ENCODE measurements at regions not wholly inside any gene's neighbourhood (a gene's known extent, or its start where the extent isn't known, plus 50 kb on each side); places are given as distances from the start of the nearest gene placed in this dataset.

DNA sequence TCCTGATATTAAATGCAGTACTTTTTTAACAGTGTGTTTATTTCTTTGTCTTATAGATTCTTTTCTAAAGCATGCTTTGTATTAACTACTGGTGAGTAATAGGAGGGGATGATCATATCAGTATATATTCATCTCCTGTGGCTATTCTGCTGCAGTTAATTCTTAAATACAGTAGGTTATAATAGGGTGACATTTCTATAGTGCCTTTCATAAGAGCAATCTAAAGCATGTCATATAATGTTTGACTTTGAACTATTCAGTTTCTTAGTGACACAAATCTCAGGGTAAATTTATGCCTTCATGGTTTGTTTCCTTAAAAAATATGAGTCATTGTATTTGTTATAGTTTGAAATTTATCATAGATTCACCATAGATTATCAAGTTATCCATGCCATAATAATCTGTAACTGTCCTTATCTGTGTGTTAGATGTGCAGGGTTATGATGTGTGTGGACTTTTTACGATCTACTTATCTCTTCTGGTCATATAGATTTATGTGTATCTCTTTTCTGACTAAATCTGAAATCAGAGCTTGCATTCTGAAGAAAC is 1019.5 kb downstream of the NR2F1-AS1 start:
- H3K4me1 ChIP-seq (ENCODE audit: control insufficient read depth in 1 of 2, insufficient read depth in 2 of 2, low read length in 2 of 2) = no peaks in the 10 kb centered on the region
- H3K36me3 ChIP-seq (ENCODE audit: control insufficient read depth in 1 of 2, insufficient read depth in 2 of 2, low read length in 2 of 2) = no peaks in the 10 kb centered on the region
- no peaks in the 10 kb centered on the region for H3K9me3 ChIP-seq (ENCODE audit: control insufficient read depth in 1 of 2, low read length in 2 of 2)
- H3K27ac ChIP-seq (ENCODE audit: low read length) = no peak overlapping the region
- no peaks in the 10 kb centered on the region for H3K27me3 ChIP-seq (ENCODE audit: low read depth, low read length)
- H3K4me3 ChIP-seq (ENCODE audit: low read depth in 1 of 2, low read length in 2 of 2) = no peak overlapping the region

DNA sequence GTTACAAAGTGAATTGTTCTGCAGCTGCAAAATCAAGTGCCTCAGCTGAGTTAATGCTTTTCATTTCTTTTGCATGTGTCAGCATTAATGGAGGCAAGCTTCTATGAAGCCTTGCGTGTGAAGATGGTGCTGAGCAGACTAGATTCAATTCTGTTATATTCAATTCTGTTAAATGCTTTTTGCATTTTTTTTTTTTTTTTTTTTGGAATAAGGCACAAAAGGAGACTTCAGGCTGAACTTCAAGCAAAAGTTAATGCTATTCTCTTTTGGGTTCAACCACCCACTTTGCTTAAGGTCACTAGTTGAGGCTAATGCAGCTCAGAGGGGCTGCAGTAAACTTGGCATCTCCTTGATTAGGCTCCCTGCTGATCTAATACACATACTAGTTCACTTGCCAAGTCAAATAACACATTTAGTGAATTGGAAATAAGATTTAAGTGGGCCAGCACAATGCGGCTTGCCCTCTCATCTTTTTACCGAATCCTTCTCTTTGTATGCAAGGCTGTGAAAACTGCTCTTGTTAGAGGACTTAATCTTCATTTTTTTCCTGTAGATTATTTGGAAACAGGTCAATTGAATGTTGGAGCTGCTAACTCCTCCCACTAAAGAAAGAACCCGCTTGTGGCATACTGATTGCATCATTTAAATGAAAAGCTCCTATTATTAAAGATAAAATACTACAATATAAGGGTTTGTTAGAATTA is 1020.2 kb downstream of the NR2F1-AS1 start:
- Histone ChIP-seq H3K27ac (ENCODE audit: low read length) (no peak overlapping the region), H3K4me1 (ENCODE audit: control insufficient read depth in 1 of 2, insufficient read depth in 2 of 2, low read length in 2 of 2) (no peaks in the 10 kb centered on the region), H3K27me3 (ENCODE audit: low read depth, low read length) (no peaks in the 10 kb centered on the region), H3K36me3 (ENCODE audit: control insufficient read depth in 1 of 2, insufficient read depth in 2 of 2, low read length in 2 of 2) (no peaks in the 10 kb centered on the region), H3K9me3 (ENCODE audit: control insufficient read depth in 1 of 2, low read length in 2 of 2) (no peaks in the 10 kb centered on the region), H3K4me3 (ENCODE audit: low read depth in 1 of 2, low read length in 2 of 2) (no peak overlapping the region)

DNA sequence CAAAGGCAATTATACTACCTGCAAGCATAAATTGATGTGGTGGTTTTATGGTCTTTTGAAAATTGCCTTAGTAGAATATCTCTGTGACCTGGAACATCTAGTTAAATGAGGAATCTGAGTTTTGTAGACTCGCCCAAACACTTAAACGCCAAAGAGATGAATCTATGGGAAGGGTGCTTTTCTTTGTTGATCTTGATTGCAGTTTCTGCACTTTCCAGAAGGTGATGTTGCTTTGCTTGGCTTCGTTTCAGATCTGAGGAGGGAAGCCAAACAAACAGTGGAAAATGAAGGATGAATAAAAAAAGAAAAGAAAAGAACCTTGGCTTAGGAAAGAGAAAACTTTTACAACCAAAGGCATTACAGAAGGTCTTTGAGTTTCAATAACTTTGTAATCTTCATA is 1021.2 kb downstream of the NR2F1-AS1 start:
- no peaks in the 10 kb centered on the region for H3K4me1 ChIP-seq (ENCODE audit: control insufficient read depth in 1 of 2, insufficient read depth in 2 of 2, low read length in 2 of 2)
- no peak overlapping the region for H3K4me3 ChIP-seq (ENCODE audit: low read depth in 1 of 2, low read length in 2 of 2)

GRCh38 chr5:92559331-92559730 is 1021.7 kb downstream of the NR2F1-AS1 start:
- no peak overlapping the region for H3K4me3 ChIP-seq (ENCODE audit: low read depth in 1 of 2, low read length in 2 of 2)
- H3K27ac ChIP-seq (ENCODE audit: low read length) = no peak overlapping the region
- no peaks in the 10 kb centered on the region for H3K36me3 ChIP-seq (ENCODE audit: control insufficient read depth in 1 of 2, insufficient read depth in 2 of 2, low read length in 2 of 2)
- no peaks in the 10 kb centered on the region for H3K27me3 ChIP-seq (ENCODE audit: low read depth, low read length)
- H3K4me1 ChIP-seq (ENCODE audit: control insufficient read depth in 1 of 2, insufficient read depth in 2 of 2, low read length in 2 of 2) = no peaks in the 10 kb centered on the region
- no peaks in the 10 kb centered on the region for H3K9me3 ChIP-seq (ENCODE audit: control insufficient read depth in 1 of 2, low read length in 2 of 2)

More for the DNA sequence above, 1021.2 kb downstream of the NR2F1-AS1 start:
- H3K36me3 ChIP-seq (ENCODE audit: control insufficient read depth in 1 of 2, insufficient read depth in 2 of 2, low read length in 2 of 2) = no peaks in the 10 kb centered on the region
- H3K9me3 ChIP-seq (ENCODE audit: control insufficient read depth in 1 of 2, low read length in 2 of 2) = no peaks in the 10 kb centered on the region
- no peak overlapping the region for H3K27ac ChIP-seq (ENCODE audit: low read length)
- no peaks in the 10 kb centered on the region for H3K27me3 ChIP-seq (ENCODE audit: low read depth, low read length)

DNA sequence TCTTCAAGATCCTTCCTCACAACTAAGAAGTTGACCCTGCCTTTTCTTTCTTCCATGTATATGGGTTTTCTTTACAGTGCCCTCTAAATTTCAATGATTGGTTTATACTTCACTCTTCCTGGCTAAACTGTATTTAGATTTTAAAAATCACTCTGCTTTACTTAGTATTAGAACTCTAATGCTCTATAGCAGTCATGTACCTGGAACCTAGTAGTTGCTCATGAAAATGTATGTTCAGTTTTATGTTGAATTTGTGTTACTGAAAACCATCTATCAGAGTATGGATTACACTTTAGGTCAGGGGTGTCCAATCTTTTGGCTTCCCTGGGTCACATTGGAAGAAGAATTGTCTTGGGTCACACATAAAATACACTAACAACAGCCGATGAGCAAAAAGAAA is 1024.3 kb downstream of the NR2F1-AS1 start:
- H3K4me3 ChIP-seq (ENCODE audit: low read depth in 1 of 2, low read length in 2 of 2) = no peak overlapping the region
- H3K27ac ChIP-seq (ENCODE audit: low read length) = no peak overlapping the region
- no peaks in the 10 kb centered on the region for H3K9me3 ChIP-seq (ENCODE audit: control insufficient read depth in 1 of 2, low read length in 2 of 2)
- no peaks in the 10 kb centered on the region for H3K36me3 ChIP-seq (ENCODE audit: control insufficient read depth in 1 of 2, insufficient read depth in 2 of 2, low read length in 2 of 2)
- H3K4me1 ChIP-seq (ENCODE audit: control insufficient read depth in 1 of 2, insufficient read depth in 2 of 2, low read length in 2 of 2) = no peaks in the 10 kb centered on the region
- no peaks in the 10 kb centered on the region for H3K27me3 ChIP-seq (ENCODE audit: low read depth, low read length)

GRCh38 chr5:92554447-92555085 is 1026.5 kb downstream of the NR2F1-AS1 start:
- Histone ChIP-seq H3K4me1 (ENCODE audit: control insufficient read depth in 1 of 2, insufficient read depth in 2 of 2, low read length in 2 of 2) (no peaks in the 10 kb centered on the region), H3K36me3 (ENCODE audit: control insufficient read depth in 1 of 2, insufficient read depth in 2 of 2, low read length in 2 of 2) (no peaks in the 10 kb centered on the region), H3K27ac (ENCODE audit: low read length) (no peak overlapping the region), H3K4me3 (ENCODE audit: low read depth in 1 of 2, low read length in 2 of 2) (no peak overlapping the region), H3K9me3 (ENCODE audit: control insufficient read depth in 1 of 2, low read length in 2 of 2) (no peaks in the 10 kb centered on the region), H3K27me3 (ENCODE audit: low read depth, low read length) (no peaks in the 10 kb centered on the region)

- Histone ChIP-seq H3K4me1 (ENCODE audit: control insufficient read depth in 1 of 2, insufficient read depth in 2 of 2, low read length in 2 of 2) (no peaks in the 10 kb centered on the region), H3K4me3 (ENCODE audit: low read depth in 1 of 2, low read length in 2 of 2) (no peak overlapping the region), H3K27me3 (ENCODE audit: low read depth, low read length) (no peaks in the 10 kb centered on the region), H3K27ac (ENCODE audit: low read length) (no peak overlapping the region), H3K9me3 (ENCODE audit: control insufficient read depth in 1 of 2, low read length in 2 of 2) (no peaks in the 10 kb centered on the region), H3K36me3 (ENCODE audit: control insufficient read depth in 1 of 2, insufficient read depth in 2 of 2, low read length in 2 of 2) (no peaks in the 10 kb centered on the region)
Observed at GRCh38 chr5:92553326-92553725, 1027.7 kb downstream of the NR2F1-AS1 start.

DNA sequence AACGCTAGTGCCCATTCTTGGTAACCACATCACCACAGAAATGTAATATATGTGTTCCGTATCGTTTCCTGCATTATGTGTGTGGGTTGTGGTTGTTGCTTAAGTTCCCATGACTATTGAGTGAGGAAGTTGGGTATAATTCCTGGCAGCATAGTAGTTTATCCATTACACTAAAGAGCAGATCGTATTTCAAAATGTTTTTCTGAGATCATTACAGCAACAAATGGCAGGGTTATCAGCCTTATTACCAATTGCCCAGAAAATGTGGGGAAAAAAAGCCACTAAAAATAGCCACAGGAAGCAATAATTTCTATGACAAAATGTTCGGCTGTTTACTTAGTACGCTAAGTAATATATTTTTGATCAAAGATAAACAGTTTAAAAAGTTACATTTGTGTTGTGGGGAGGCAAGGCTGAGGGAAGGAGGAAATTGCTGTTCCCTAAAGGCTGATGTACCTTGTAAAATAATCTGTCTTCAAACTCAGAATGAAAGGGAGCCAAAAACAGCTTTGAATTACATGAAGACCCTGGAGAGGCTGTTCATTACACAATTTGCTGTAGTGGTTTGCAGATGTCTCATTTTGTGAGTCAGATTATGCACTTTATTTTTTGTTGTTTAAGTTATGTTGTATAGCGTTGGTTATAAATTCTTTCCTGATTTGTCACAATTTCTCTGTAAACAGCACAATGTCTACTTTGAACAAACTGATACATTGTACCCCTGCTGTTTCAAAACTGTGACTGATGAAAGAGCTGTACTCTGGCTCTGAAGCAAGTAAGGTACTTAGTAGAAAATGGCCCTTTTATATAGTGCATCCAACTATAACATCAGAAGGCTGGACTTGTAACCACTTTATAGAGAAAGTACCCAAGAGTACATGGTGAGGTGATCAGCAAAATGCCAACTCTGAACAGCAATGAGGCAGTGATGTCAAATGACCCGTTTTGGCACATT is 1028.5 kb downstream of the NR2F1-AS1 start:
- H3K9me3 ChIP-seq (ENCODE audit: control insufficient read depth in 1 of 2, low read length in 2 of 2) = no peaks in the 10 kb centered on the region
- no peak overlapping the region for H3K27ac ChIP-seq (ENCODE audit: low read length)

GRCh38 chr5:92548346-92548745 is 1032.7 kb downstream of the NR2F1-AS1 start:
- no peaks in the 10 kb centered on the region for H3K27me3 ChIP-seq (ENCODE audit: low read depth, low read length)
- no peak overlapping the region for H3K27ac ChIP-seq (ENCODE audit: low read length)
- H3K36me3 ChIP-seq (ENCODE audit: control insufficient read depth in 1 of 2, insufficient read depth in 2 of 2, low read length in 2 of 2) = no peaks in the 10 kb centered on the region
- peaks cover 0 to 11% of the 10 kb centered on the region in 2 donors for H3K4me1 ChIP-seq (ENCODE audit: control insufficient read depth in 1 of 2, insufficient read depth in 2 of 2, low read length in 2 of 2)
- H3K9me3 ChIP-seq (ENCODE audit: control insufficient read depth in 1 of 2, low read length in 2 of 2) = no peaks in the 10 kb centered on the region
- H3K4me3 ChIP-seq (ENCODE audit: low read depth in 1 of 2, low read length in 2 of 2) = no peak overlapping the region

More for the DNA sequence above, 1028.5 kb downstream of the NR2F1-AS1 start:
- H3K4me3 ChIP-seq (ENCODE audit: low read depth in 1 of 2, low read length in 2 of 2) = peak overlapping the region in 1 of 2 donors; percentile 15
- H3K4me1 ChIP-seq (ENCODE audit: control insufficient read depth in 1 of 2, insufficient read depth in 2 of 2, low read length in 2 of 2) = no peaks in the 10 kb centered on the region
- H3K27me3 ChIP-seq (ENCODE audit: low read depth, low read length) = no peaks in the 10 kb centered on the region
- H3K36me3 ChIP-seq (ENCODE audit: control insufficient read depth in 1 of 2, insufficient read depth in 2 of 2, low read length in 2 of 2) = no peaks in the 10 kb centered on the region

DNA sequence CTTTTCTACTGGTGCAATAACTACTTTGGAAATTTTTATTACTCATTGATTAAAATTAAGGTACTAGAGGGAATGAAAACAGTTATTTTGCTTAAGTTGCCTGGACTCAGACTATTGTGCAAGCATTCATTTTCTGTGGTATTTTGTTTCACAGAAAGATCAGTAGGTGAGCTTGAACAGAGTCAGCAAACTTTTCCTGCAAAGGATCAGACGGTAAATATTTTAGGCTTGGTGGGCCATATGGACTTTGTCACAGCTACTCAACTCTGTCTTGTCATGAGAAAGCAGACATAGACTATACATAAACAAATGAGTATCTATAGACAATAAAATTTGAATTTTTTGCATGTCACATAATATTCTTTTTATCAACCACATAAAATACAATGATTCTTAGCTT is 1036.4 kb downstream of the NR2F1-AS1 start:
- Histone ChIP-seq H3K36me3 (ENCODE audit: control insufficient read depth in 1 of 2, insufficient read depth in 2 of 2, low read length in 2 of 2) (no peaks in the 10 kb centered on the region), H3K27ac (ENCODE audit: low read length) (no peak overlapping the region), H3K27me3 (ENCODE audit: low read depth, low read length) (no peaks in the 10 kb centered on the region), H3K4me1 (ENCODE audit: control insufficient read depth in 1 of 2, insufficient read depth in 2 of 2, low read length in 2 of 2) (peaks cover 0 to 11% of the 10 kb centered on the region in 2 donors), H3K4me3 (ENCODE audit: low read depth in 1 of 2, low read length in 2 of 2) (no peak overlapping the region), H3K9me3 (ENCODE audit: control insufficient read depth in 1 of 2, low read length in 2 of 2) (peaks cover 0 to 2% of the 10 kb centered on the region in 2 donors)

DNA sequence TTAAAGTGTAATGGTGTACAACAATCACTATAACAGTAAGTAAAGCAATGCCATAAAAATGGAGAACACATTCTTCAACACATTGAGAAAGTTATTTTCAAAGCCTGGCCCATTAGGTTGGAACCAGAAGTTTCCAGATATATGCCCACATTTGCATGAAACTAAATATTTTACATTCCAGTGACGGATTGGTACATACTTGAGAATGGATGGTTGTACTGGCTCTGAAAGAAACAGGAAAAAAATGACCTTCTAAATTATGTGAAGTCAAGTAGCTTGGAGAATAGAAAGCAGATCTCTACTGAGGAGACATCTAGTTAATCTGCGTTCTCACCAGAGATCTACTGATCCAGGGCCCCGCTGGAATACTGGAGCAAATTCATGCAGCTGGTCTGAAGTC is 1037.0 kb downstream of the NR2F1-AS1 start:
- Histone ChIP-seq H3K9me3 (ENCODE audit: control insufficient read depth in 1 of 2, low read length in 2 of 2) (peaks cover 0 to 2% of the 10 kb centered on the region in 2 donors), H3K36me3 (ENCODE audit: control insufficient read depth in 1 of 2, insufficient read depth in 2 of 2, low read length in 2 of 2) (no peaks in the 10 kb centered on the region), H3K4me1 (ENCODE audit: control insufficient read depth in 1 of 2, insufficient read depth in 2 of 2, low read length in 2 of 2) (peaks cover 0 to 11% of the 10 kb centered on the region in 2 donors), H3K27ac (ENCODE audit: low read length) (no peak overlapping the region), H3K27me3 (ENCODE audit: low read depth, low read length) (no peaks in the 10 kb centered on the region), H3K4me3 (ENCODE audit: low read depth in 1 of 2, low read length in 2 of 2) (no peak overlapping the region)
